Fibroblast of the conjunctiva (primary cell): ENCODE measurements at regions not wholly inside any gene's neighbourhood (a gene's known extent, or its start where the extent isn't known, plus 50 kb on each side); places are given as distances from the start of the nearest gene placed in this dataset.
"Not testable (repeated sequence)": the region's sequence is repeated elsewhere in the genome, so short reads cannot be mapped to it uniquely, and the experiment has no call there.

Experiments used
- DNase-seq: peaks from one replicate; pipeline ENCODE4 v3.0.0-alpha.2; 2010; ENCODE audit warnings: low read depth

DNA sequence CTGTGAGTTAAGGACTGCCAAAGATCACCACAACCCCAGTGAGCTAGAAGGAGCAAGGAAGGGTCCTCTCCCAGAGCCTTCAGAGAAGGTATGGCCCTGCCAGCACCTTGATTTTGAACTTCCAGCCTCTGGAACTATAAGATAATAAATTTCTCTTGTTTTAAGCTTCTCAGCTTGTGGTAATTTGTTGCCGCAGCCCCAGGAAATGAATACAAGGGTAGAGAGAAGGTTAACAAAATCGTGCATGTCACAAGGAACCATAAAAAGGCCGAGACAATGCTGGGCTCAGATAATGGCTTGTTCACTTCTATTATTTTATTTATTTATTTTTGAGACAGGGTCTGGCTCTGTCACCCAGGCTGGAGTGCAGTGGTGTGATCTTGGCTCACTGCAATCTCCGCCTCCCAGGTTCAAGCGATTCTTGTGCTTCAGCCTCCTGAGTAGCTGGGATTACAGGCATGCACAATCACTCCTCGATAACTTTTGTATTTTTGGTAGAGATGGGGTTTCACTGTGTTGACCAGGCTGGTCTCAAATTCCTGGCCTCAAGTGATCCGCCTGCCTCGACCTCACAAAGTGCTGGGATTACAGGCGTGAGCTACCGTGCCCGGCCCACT is 71.5 kb downstream of the WSB1 start:
- DNase-seq, result not testable (repeated sequence)

GRCh38 chr17:27366437-27366836 is 72.5 kb downstream of the WSB1 start:
- no peak for DNase-seq

GRCh38 chr17:27367121-27367981 is 73.4 kb downstream of the WSB1 start:
- no peak for DNase-seq

- no peak for DNase-seq
Measured at GRCh38 chr17:27368151-27368795, 74.4 kb downstream of the WSB1 start.

- DNase-seq, result no peak
Measured at GRCh38 chr17:27368980-27369379, 75.1 kb downstream of the WSB1 start.

DNA sequence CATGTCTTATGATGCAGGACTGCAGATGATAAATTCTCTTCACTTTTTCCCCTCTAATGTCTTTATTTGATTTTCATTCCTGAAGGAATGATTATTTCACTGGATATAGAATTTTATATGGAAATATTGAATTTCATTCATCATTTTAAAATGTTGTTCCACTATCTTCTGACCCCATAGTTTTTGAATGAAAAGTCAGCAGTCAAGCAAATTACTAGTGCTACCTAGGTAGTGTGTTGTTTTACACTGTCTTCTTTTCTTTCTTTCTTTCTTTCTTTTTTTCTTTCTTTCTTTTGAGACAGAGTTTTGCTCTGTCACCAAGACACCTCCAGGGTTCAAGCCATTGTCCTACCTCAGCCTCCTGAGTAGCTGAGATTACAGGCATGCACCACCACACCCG is 76.9 kb downstream of the WSB1 start:
- DNase-seq, result no peak

DNA sequence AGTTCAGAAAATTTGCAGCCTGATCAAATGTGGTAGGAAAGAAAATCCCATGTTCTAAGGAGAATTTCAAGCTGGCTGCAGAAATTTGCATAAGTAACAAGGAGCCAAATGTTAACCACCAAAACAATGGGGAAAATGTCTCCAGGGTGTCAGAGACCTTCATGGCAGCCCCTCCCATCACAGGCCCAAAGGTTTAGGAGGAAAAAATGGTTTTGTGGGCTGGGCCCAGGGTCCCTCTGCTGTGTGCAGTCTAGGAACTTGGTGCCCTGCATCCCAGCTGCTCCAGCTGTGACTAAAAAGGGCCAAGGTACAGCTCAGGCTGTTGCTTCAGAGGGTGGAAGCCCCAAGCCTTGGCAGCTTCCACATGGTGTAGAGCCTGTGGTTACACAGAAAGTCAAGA is 79.8 kb downstream of the WSB1 start:
- not testable (repeated sequence) for DNase-seq

- no peak for DNase-seq
Measured at GRCh38 chr17:27376637-27377547, 79.4 kb upstream of the KSR1 start.

DNA sequence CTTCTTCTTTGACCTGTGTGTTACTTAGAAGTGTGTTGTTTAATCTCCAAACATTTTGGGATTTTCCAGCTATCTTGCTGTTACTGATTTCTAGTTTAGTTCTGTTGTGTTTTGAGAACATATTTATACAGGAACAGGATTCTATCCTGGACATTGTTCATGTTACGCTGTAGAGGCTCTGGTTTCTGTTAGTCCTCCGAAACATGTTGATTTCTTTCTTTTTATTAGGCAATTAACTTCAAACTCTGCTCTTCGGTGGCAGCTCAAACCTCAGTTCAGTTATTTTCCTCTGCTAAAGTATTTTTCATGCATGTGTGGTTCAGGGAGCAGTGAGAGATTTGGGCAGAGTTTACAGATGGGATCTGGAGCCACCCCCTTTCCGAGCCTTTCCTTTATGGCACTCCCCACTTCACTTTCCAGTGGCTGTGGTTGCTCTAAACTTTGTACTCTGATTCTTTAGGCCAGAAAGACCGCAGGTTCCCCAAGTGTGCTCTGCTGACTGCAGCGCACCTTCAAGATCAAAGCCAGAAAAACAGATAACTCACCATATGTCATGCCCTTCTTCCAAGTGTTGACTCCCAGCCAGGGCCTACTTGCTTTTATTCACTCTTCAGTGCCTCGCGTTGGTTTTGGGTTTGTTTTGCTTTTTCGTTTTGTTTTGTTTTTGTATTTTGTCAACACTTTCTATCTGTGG is 77.6 kb upstream of the KSR1 start:
- no peak for DNase-seq

DNA sequence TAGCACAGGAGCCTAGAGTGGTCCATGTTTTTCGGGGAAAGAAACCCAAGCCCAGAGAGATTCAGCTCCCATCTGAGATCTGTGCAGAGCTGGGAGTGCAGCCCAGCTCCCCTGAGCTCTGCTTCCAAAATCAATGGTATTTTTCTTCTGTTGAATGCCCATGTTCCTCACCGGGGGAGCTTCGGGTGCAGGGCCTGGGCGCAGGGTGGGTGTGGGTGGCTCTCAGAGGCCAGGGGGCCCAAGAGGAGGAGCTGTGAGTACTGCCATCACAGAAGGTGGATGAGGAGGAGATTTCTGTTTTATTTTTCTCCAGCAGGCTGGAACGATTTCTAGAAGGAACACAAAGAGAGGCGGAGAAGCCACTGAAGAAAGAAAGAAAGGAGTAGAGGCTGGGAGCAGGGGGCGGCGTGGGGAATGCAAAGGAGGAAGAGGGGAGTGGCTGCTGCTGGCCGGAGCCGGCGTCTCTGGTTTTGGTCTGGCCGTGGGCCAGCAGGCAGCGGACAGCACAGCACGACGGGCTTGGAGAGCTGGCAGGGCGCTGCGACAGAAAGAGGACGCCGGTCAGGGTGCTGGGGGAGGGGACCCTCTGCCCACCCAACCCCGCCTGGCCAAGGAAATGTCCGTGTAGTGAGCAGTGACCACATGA is 76.2 kb upstream of the KSR1 start:
- DNase-seq, result no peak

DNA sequence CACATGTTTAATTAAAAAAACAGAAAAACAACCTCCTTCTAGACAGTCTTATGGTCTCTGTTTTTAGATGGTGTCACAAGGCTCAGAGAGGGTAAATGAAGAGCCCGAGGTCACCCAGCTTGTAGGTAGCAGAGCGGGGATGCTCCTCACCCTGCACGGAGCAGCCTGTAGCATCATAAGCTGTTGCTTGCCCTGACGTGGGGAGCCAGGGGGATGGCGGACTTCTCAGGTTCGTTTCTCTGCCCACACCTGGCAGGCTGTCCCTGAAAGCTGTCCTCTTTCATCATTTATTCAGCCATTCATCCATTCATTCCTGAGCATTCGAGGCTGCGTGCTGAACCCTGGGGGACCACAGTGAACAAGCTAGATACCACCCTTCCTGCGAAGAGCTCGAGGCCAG is 75.7 kb upstream of the KSR1 start:
- DNase-seq, result no peak

DNA sequence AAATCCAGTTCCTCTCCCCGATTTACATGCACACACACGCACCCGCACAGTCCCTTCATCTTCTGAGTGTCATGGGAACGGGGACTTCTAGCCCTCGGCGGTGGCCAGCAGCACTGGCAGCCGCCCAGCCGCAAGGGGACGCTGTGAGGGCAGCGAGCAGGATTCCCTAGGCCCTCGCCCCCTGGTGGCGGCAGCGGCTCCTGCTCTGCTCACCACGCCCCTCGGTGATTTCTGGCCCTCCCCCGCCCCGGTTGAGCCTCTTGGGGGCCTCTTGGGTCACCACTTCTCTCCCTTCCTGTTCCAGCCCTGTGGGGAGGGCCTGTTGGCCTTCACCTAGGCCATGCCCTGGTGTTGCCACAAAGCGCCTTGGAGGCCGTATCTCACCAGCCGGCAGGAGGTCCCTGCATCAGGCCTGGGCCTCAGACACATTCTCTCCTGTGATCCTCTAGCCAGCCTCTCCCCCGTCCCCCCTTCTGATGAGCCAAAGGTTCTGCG is 75.2 kb upstream of the KSR1 start:
- DNase-seq, result no peak

DNA sequence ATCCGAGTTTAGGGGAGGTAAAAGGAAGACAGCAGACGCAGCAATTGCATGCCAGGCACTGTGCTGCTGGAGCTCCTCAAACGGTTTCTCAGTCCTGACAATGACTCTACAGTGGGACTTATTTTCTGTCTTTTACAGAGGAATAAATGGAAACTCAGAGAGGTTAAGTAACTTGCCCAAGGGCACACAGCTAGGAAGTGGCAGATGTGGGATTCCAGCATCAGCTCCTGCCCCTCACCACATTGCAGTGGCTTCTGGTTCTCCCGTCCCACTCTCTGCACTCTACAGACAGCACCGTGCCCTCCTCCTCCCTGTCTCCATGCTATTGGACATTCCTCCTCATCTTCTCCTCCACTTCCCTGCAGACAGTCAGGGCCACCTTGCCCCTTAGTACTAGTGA is 74.2 kb upstream of the KSR1 start:
- no peak for DNase-seq

DNA sequence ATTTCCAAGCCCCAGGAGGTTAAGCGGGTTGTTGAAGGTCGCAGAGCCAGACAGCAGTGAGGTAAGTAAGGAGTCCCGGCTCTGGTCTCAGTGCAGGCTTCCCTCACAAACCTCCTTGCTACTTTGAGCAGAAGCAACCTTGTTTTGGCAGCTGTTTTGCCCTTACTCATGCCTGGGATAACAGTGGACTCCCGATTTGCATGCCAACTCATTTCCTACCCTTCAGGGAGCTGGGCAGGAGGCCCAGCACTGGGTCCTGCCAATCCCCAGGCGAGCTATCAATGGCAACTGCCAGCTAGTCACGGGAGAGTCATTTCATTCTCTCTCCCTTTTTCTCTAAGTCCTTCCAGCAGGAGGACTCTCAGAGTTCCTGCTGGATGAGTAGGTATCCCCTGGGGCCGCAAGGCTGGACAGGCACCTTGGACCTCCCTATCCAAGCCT is 72.0 kb upstream of the KSR1 start:
- DNase-seq, result peak; percentile 67

DNA sequence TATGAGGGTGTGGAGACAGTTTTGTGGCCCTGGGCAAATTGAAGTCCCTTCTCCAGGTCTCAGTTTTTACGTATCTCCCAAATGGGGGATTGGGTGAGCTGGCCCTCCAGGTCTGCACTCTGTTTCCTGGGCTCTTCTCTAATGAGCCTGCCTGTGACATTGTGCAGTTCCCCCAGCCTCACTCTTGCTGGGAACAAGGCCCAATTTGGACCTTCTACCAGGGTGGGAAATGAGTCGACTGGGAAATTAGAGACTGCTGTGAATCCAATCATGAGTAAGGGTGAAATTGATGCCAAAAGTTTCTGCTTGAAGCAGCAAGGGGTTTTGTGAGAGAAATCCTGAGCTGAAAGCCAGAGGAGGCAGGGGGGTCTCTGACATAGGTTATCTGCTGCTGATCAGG is 71.5 kb upstream of the KSR1 start:
- no peak for DNase-seq

DNA sequence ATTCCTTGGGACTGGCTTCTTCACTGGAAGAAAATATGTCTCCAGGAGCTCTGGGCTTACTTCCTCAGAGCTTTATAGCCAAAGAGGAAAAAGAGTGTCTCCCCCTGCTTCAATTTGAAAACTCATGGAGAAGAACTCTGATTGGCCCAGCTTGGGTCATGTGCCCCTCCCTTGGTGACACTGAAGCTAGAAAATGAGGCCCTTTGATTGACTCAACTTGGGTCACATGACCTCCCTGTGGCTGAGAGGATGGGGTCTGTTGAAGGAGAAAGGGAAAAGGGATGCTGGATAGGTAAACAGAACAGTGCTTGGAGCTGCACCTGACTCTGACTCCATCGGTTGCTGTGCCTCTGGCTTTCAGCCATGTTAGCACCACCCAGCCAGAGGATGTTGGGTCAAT is 70.6 kb upstream of the KSR1 start:
- DNase-seq, result no peak

- DNase-seq, result no peak
Measured at GRCh38 chr17:27386206-27387075, 69.8 kb upstream of the KSR1 start.

DNA sequence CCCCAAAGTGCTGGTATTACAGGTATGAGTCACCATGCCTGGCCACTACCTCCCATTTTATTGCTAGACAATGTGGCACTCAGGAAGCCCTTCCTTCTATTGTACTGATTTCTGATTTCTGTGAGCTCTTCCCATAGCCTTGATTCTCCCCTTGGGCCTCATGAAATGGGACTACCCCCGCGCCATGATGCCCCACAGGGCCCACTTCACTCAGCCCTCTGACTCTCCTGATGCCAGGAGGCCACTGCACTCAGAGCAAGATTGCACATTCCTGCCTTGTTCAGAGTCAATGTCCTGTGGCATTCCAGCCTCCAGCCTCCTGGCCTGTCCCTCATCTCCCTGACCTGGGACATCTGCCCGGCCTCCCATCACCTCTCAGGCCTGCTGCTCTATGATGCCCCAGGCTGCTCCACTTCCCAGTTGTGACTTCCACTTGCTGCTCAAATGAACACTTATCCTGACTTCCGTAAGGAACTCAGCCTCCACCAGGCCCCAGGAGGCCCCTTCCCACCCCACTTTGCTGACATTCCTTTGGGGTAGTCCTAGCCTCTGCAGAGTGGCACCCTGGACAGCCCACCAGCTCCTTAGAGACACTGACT is 66.6 kb upstream of the KSR1 start:
- DNase-seq, result no peak

- DNase-seq, result no peak
Measured at GRCh38 chr17:27390540-27390939, 65.7 kb upstream of the KSR1 start.
